ENCODE measurements at regions not wholly inside any gene's neighbourhood (a gene's known extent, or its start where the extent isn't known, plus 50 kb on each side); places are given as distances from the start of the nearest gene placed in this dataset.
"Not testable (repeated sequence)": the region's sequence is repeated elsewhere in the genome, so short reads cannot be mapped to it uniquely, and the experiment has no call there.

- H3K27me3 ChIP-seq, result no peaks in the 10 kb centered on the region
- DNase-seq (ENCODE audit: low spot score), result no peak
- no peaks in the 10 kb centered on the region for H3K36me3 ChIP-seq
- TF ChIP-seq, protein P1, sequence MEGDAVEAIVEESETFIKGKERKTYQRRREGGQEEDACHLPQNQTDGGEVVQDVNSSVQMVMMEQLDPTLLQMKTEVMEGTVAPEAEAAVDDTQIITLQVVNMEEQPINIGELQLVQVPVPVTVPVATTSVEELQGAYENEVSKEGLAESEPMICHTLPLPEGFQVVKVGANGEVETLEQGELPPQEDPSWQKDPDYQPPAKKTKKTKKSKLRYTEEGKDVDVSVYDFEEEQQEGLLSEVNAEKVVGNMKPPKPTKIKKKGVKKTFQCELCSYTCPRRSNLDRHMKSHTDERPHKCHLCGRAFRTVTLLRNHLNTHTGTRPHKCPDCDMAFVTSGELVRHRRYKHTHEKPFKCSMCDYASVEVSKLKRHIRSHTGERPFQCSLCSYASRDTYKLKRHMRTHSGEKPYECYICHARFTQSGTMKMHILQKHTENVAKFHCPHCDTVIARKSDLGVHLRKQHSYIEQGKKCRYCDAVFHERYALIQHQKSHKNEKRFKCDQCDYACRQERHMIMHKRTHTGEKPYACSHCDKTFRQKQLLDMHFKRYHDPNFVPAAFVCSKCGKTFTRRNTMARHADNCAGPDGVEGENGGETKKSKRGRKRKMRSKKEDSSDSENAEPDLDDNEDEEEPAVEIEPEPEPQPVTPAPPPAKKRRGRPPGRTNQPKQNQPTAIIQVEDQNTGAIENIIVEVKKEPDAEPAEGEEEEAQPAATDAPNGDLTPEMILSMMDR (IDR thresholded peaks at IDR 0.05), result no peak
- no peaks in the 10 kb centered on the region for H3K9me3 ChIP-seq
- no peak overlapping the region for H3K27ac ChIP-seq
- no peaks in the 10 kb centered on the region for H3K4me1 ChIP-seq
- no peak overlapping the region for H3K4me3 ChIP-seq
Measured at GRCh38 chr4:132670557-132670956, 478.5 kb upstream of the PCDH10 start.

DNA sequence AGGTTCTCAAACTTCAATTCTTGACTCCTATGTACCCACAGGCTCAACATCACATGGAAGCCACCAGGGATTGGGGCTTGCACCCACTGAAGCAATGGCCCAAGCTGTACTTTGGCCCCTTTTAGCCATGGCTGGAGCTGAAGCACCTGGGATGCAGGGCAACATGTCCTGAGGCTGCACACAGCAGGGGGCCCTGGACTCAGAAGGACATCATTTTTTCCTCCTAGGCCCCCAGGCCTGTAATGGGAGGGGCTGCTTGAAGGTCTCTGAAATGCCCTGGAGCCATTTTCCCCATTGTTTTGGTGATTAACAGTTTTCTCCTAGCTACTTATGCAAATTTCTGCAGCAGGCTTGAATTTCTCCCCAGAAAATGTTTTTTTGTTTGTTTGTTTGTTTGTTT is 465.1 kb upstream of the PCDH10 start:
- no peak for DNase-seq (ENCODE audit: low spot score)
- Histone ChIP-seq H3K27me3 (no peaks in the 10 kb centered on the region), H3K9me3 (no peaks in the 10 kb centered on the region), H3K4me3 (no peak overlapping the region), H3K27ac (no peak overlapping the region), H3K4me1 (no peaks in the 10 kb centered on the region), H3K36me3 (no peaks in the 10 kb centered on the region)
- TF ChIP-seq, protein P1 (IDR thresholded peaks at IDR 0.05), result no peak

- H3K27ac ChIP-seq, result no peak overlapping the region
- no peaks in the 10 kb centered on the region for H3K27me3 ChIP-seq
- H3K4me1 ChIP-seq, result no peaks in the 10 kb centered on the region
- DNase-seq (ENCODE audit: low spot score), result no peak
- no peaks in the 10 kb centered on the region for H3K36me3 ChIP-seq
- TF ChIP-seq, protein P1 (IDR thresholded peaks at IDR 0.05), result no peak
- no peak overlapping the region for H3K4me3 ChIP-seq
- H3K9me3 ChIP-seq, result peaks cover 0 to 5% of the 10 kb centered on the region in 2 donors
Measured at GRCh38 chr4:132691026-132691425, 458.1 kb upstream of the PCDH10 start.

GRCh38 chr4:132691668-132692067 is 457.4 kb upstream of the PCDH10 start:
- Histone ChIP-seq H3K27me3 (no peaks in the 10 kb centered on the region), H3K36me3 (no peaks in the 10 kb centered on the region), H3K27ac (no peak overlapping the region), H3K4me1 (no peaks in the 10 kb centered on the region), H3K4me3 (no peak overlapping the region), H3K9me3 (peaks cover 0 to 5% of the 10 kb centered on the region in 2 donors)
- TF ChIP-seq, protein P1 (IDR thresholded peaks at IDR 0.05), result no peak
- DNase-seq (ENCODE audit: low spot score), result no peak

DNA sequence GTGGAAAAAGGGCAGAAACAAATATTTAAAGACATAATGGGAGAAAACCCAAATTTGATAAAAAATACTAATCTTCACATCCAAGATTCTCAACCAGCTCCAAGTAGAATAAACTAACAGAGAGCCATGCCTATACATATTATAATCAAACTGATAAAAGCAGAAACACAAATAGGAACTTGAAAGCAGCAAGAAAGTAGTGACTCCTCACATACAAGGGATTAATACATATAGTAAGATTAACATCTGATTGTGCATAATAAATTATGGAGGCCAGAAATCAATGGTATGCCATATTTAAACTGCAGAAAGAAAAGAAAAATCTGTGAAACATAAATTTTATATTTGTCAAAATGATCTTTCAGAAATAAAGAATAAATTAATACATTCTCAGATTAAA is 454.3 kb upstream of the PCDH10 start:
- Histone ChIP-seq H3K9me3 (peaks cover 0 to 5% of the 10 kb centered on the region in 2 donors), H3K36me3 (no peaks in the 10 kb centered on the region), H3K27ac (no peak overlapping the region), H3K27me3 (no peaks in the 10 kb centered on the region), H3K4me3 (no peak overlapping the region), H3K4me1 (no peaks in the 10 kb centered on the region)
- TF ChIP-seq, protein P1 (IDR thresholded peaks at IDR 0.05), result no peak
- no peak for DNase-seq (ENCODE audit: low spot score)

GRCh38 chr4:132697505-132697904 is 451.6 kb upstream of the PCDH10 start:
- not testable (repeated sequence) for H3K27ac ChIP-seq; DNase-seq (ENCODE audit: low spot score); H3K4me3 ChIP-seq; H3K9me3 ChIP-seq; H3K4me1 ChIP-seq; H3K36me3 ChIP-seq; H3K27me3 ChIP-seq

All from right atrium auricular region (tissue), 2 donors.